ENCODE measurements at regions not wholly inside any gene's neighbourhood (a gene's known extent, or its start where the extent isn't known, plus 50 kb on each side); places are given as distances from the start of the nearest gene placed in this dataset.
A peak's percentile ranks its signal among the peaks of the same experiment; 100 is the strongest.
"Not testable (repeated sequence)": the region's sequence is repeated elsewhere in the genome, so short reads cannot be mapped to it uniquely, and the experiment has no call there.

DNA sequence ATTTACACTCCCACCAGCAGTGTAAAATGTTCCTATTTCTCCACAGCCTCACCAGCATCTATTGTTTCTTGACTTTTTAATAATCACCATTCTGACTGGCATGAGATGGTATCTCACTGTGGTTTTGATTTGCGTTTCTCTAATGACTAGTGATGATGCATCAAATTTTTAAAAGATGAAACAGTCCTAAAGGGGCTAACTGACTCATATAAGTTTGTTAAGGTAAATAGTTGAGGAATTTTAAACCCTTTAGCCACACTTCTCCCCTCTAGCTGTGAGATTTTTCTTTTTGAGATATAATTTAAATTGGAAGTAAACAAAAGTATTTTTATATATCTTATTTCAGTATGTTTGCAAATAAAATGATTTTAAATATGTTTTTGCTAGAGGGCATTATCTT is 331.2 kb upstream of the EPHA6 start:
- DNase-seq; H3K9me3 ChIP-seq (replicated peaks); H3K27me3 ChIP-seq; H3K27ac ChIP-seq; H3K36me3 ChIP-seq; H3K4me1 ChIP-seq; H3K4me3 ChIP-seq: not testable (repeated sequence)

DNA sequence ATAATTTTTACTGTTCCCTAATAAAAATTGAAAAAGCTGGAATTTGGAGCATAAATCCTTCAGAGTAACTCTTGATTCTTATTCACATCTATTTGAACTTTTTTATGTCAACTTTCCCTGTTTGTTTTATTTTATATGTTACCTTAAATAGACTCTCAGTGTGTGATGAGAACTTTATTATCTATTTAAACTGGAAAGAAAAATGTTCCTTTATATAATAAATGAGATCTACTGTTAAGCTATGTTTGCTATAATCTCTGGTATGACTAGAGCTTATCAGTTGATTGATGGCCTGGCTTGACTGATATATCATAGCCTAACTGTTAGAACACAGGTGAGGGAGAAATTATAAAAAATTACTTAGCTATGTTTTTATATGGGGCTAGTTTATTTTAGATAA is 330.6 kb upstream of the EPHA6 start:
- Histone ChIP-seq H3K9me3 (replicated peaks) (no peaks in the 10 kb centered on the region), H3K4me3 (no peak overlapping the region), H3K4me1 (no peaks in the 10 kb centered on the region), H3K36me3 (no peaks in the 10 kb centered on the region), H3K27ac (no peak overlapping the region), H3K27me3 (no peaks in the 10 kb centered on the region)
- DNase-seq: no peak

DNA sequence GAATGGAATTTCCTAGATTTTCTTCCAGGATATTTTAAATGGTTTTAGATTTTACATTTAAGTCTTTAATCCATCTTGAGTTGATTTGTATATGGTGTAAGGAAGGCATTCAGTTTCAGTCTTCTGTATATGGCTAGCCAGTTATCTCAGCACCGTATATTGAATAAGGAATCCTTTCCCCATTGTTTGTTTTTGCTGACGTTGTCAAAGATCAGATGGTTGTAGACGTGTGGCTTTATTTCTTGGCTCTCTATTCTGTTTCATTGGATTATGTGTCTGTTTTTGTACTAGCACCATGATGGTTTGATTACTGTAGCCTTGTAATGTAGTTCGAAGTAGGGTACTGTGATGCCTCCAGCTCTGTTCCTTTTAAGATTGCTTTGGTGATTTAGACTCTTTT is 325.7 kb upstream of the EPHA6 start:
- no peaks in the 10 kb centered on the region for H3K27me3 ChIP-seq
- H3K36me3 ChIP-seq: no peaks in the 10 kb centered on the region
- H3K27ac ChIP-seq: no peak overlapping the region
- DNase-seq: no peak
- H3K4me1 ChIP-seq: no peaks in the 10 kb centered on the region
- H3K4me3 ChIP-seq: no peak overlapping the region
- H3K9me3 ChIP-seq (replicated peaks): no peaks in the 10 kb centered on the region

DNA sequence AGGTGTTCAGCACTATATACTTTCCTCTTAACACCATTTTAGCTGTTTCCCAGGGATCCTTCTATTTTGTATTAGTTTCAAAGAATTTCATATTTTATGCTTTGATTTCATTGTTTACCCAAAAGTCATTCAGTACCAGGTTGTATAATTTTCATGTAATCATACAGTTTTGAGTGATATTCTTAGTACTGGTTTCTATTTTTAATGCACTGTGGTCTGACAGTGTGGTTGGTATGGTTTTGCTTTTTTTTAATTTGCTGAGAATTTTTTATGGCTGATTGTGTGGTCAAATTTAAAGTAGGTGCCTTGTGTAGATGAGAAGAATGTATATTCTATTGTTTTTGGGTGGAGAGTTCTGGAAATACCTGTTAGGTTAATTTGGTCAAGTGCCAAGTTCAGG is 323.4 kb upstream of the EPHA6 start:
- Histone ChIP-seq H3K27me3 (no peaks in the 10 kb centered on the region), H3K4me1 (no peaks in the 10 kb centered on the region), H3K4me3 (no peak overlapping the region), H3K9me3 (replicated peaks) (no peaks in the 10 kb centered on the region), H3K27ac (no peak overlapping the region), H3K36me3 (no peaks in the 10 kb centered on the region)
- no peak for DNase-seq

DNA sequence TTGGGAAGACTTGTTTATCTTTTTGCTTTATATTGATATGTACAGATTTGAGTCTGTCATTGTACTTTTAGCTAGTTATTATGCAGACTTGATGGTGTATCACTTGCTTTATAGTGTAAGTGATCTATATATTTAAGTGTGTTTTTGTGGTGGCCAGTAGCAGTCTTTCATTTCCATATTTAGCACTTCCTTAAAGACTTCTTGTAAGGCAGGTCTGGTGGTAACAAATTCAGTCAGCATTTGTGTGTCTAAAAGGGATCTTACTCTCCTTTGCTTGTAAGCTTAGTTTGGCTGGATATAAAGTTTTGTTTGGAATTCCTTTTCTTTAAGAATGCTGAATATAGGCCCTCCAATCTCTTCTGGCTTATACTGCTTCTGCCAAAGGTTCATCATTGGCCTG is 322.5 kb upstream of the EPHA6 start:
- no peaks in the 10 kb centered on the region for H3K36me3 ChIP-seq
- no peaks in the 10 kb centered on the region for H3K27me3 ChIP-seq
- no peaks in the 10 kb centered on the region for H3K4me1 ChIP-seq
- DNase-seq: no peak
- H3K9me3 ChIP-seq (replicated peaks): no peaks in the 10 kb centered on the region
- H3K4me3 ChIP-seq: no peak overlapping the region
- H3K27ac ChIP-seq: no peak overlapping the region

DNA sequence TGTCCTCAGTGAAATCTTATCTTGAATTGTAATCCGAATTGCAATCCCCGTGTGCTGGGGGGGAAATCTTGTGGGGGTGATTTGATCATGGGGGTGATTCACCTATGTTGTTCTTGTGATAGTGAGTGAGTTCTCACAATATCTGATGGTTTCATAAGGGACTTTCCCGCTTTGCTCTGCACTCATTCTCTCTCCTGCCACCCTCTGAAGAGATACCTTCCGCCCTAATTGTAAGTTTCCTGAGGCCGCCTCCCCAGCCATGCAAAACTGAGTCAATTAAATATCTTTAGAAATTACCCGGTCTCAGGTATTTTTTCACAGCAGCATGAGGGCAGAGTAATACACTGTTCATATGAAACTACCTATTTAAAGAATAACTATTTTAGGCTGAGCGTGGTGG is 304.1 kb upstream of the EPHA6 start:
- Histone ChIP-seq H3K36me3 (no peaks in the 10 kb centered on the region), H3K4me3 (no peak overlapping the region), H3K27me3 (no peaks in the 10 kb centered on the region), H3K4me1 (no peaks in the 10 kb centered on the region), H3K9me3 (replicated peaks) (no peaks in the 10 kb centered on the region), H3K27ac (no peak overlapping the region)
- no peak for DNase-seq

DNA sequence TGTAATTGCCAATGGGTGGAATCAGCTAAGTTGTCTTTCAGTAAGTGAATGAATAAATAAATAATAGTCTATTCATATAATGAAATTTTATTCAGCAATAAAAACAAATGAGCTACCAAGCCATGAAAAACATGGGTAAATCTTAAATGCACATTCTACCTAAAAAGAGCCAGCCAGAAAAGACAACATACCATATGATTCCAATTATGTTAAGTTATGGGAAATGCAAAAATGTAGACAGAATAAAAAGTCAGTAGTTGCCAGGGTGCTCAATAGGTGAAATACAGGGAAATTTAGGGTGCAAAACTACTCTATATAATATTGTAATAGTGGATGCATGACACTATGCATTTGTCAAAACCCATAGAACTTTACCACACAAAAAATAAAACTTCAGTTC is 277.2 kb upstream of the EPHA6 start:
- H3K4me1 ChIP-seq: no peaks in the 10 kb centered on the region
- H3K9me3 ChIP-seq (replicated peaks): no peaks in the 10 kb centered on the region
- H3K4me3 ChIP-seq: no peak overlapping the region
- no peaks in the 10 kb centered on the region for H3K27me3 ChIP-seq
- H3K36me3 ChIP-seq: no peaks in the 10 kb centered on the region
- DNase-seq: no peak
- no peak overlapping the region for H3K27ac ChIP-seq

DNA sequence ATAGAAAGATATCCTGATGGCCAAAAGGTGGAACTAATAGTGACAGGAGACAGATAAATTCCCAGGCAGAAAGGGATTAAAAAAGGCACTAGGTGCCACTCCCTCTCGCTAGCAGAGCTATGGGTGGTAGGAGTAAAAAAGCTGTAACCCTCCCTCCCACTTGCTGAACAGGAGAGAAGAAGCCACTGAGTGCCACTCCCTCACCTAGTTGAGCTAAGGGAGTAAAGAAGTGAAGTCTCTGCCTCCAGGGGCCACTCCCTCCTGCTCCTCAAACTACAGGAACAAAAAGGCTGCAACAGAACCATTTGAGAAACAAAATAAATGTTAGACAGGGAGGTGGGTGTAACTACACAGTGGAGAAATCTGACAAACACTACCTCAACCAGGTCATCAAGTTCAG is 276.2 kb upstream of the EPHA6 start:
- Histone ChIP-seq H3K4me3 (no peak overlapping the region), H3K27ac (no peak overlapping the region), H3K36me3 (no peaks in the 10 kb centered on the region), H3K27me3 (no peaks in the 10 kb centered on the region), H3K9me3 (replicated peaks) (no peaks in the 10 kb centered on the region), H3K4me1 (no peaks in the 10 kb centered on the region)
- DNase-seq: no peak

DNA sequence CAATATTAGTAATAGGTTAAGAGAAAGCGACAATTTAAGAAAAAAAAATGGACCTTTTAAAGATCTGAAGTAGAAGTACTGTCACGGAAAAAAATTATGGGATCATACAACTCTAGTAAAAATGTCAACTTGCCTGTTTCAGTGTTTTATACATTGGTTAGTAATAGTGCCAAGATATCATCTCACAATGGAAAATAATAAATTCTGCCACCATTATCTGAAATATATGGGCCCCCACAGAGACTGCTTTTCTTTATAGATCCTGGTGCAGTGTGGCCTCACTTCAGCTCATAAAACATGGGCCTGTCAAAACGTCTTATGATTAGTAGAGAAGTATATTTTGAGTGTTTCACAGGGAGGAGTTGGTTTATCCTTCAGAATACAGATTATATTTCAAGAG is 266.3 kb upstream of the EPHA6 start:
- Histone ChIP-seq H3K27me3 (no peaks in the 10 kb centered on the region), H3K36me3 (no peaks in the 10 kb centered on the region), H3K4me1 (no peaks in the 10 kb centered on the region), H3K4me3 (no peak overlapping the region), H3K9me3 (replicated peaks) (no peaks in the 10 kb centered on the region), H3K27ac (no peak overlapping the region)
- DNase-seq: no peak

DNA sequence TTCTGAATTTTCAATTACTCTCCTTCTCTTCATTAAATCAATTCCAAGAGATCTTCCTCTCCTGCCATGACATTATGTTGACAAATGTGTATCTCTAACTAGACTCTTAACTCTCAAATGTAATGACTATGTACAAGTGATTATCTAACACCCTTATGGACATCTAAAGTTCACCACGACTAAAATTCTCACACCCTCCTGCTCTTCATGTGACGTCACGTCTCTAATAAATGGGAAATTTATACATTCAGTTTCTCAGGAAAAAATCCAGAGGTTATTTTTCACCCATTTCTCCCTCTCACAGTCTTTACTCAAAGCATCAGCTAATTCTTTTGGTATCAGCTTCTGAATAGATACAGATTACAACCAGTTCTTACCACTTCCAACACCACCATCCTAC is 237.5 kb upstream of the EPHA6 start:
- no peaks in the 10 kb centered on the region for H3K9me3 ChIP-seq (replicated peaks)
- no peak for DNase-seq

DNA sequence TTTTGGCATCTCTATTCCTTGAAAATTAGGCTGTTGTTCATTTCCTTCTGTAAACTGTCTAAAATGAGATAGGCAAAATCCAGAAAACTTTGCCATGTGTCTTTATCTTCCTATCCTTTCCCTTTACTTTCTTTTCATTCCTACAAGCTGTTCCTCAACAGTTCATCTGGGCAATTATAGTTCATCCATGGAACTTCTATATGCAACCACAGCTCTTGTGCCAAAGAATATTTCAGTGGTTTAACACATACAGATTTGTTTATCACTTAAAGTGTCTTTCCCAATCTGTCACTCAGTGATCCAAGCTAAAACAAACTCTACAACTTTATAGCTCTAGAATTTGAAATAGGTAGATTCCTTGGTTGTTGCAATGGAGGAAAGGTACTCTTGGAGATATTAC is 230.3 kb upstream of the EPHA6 start:
- Histone ChIP-seq H3K4me1 (no peaks in the 10 kb centered on the region), H3K4me3 (no peak overlapping the region), H3K36me3 (no peaks in the 10 kb centered on the region), H3K27me3 (no peaks in the 10 kb centered on the region), H3K9me3 (replicated peaks) (no peaks in the 10 kb centered on the region), H3K27ac (no peak overlapping the region)
- no peak for DNase-seq

More for the DNA sequence above, 237.5 kb upstream of the EPHA6 start:
- no peak overlapping the region for H3K4me3 ChIP-seq
- H3K36me3 ChIP-seq: no peaks in the 10 kb centered on the region
- no peak overlapping the region for H3K27ac ChIP-seq
- no peaks in the 10 kb centered on the region for H3K27me3 ChIP-seq
- H3K4me1 ChIP-seq: no peaks in the 10 kb centered on the region

DNA sequence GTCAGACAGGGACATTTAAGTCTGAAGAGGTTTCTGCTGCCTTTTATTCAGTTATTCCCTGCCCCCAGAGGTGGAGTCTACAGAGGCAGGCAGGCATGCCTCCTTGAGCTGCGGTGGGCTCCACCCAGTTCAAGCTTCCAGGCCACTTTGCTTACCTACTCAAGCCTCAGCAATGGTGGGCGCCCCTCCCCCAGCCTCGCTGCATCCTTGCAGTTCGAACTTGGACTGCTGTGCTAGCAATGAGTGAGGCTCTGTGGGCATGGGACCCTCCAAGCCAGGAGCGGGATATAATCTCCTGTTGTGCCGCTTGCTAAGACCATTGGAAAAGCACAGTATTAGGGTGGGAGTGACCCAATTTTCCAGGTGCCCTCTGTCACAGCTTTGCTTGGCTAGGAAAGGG is 207.5 kb upstream of the EPHA6 start:
- not testable (repeated sequence) for H3K27me3 ChIP-seq; H3K36me3 ChIP-seq; H3K27ac ChIP-seq; H3K4me3 ChIP-seq; H3K9me3 ChIP-seq (replicated peaks); H3K4me1 ChIP-seq; DNase-seq

DNA sequence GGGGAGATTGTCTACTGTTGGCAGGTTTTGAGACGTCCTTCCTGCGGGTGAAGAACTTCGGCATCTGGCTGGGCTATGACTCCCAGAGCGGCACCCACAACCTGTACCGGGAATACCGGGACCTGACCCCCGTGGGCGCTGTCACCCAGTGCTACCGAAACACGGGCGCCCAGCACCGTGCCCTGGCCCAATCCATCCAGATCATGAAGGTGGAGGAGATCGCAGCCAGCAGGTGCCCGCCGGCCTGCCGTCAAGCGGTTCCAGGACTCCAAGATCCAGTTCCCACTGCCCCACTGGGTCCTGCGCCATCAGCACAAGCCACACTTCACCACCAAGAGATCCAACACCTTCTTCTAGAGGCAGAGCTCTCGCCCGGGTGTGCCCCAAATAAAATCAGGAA is 194.9 kb upstream of the EPHA6 start:
- Histone ChIP-seq H3K27me3 (0 out of 2 replicates have a peak, but pooled peaks cover 6% of the 10 kb centered on the region), H3K4me1 (no peaks in the 10 kb centered on the region), H3K27ac (no peak overlapping the region), H3K4me3 (no peak overlapping the region), H3K9me3 (replicated peaks) (no peaks in the 10 kb centered on the region), H3K36me3 (no peaks in the 10 kb centered on the region)
- peak in 1 of 2 experiments; percentile 6 for DNase-seq

DNA sequence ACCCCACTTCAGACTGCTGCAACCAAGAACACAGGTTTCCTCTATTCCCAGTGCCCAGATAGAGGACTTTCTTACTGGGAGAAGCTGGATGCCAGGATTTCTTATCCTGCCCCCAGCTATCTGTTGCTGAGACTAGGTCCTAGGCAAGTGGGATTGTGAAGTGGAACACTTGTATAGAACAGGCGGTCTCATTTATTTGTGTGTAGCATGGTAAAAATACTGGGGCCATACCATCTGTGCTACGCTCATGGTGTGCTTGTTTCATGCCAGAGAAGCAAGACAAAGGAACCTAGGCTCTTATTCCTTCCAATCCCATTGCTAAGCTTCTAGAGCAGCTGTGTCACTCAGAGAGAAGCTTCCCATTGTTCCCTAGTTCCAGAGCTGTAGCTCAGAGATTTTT is 191.5 kb upstream of the EPHA6 start:
- no peak overlapping the region for H3K4me3 ChIP-seq
- no peak overlapping the region for H3K27ac ChIP-seq
- no peaks in the 10 kb centered on the region for H3K4me1 ChIP-seq
- H3K27me3 ChIP-seq: no peaks in the 10 kb centered on the region
- no peaks in the 10 kb centered on the region for H3K36me3 ChIP-seq
- no peaks in the 10 kb centered on the region for H3K9me3 ChIP-seq (replicated peaks)
- DNase-seq: no peak

DNA sequence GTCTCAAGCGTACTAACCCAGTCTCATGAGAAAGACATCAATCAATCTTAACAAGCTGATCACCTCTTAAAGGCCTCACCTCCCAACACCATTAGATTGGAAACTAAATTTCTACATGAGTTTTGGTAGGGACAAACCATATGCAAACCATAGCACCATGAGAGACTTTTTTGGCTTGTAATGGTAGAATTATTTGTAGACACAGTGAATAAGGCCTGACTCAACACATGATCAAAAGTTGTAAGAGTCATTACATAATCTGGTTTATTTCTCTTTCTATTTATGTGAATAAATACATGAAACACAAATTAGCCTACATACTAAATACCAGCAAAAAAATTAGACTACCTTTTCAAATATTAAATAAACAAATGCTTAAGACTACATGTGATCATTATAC is 183.3 kb upstream of the EPHA6 start:
- Histone ChIP-seq H3K4me3 (no peak overlapping the region), H3K9me3 (replicated peaks) (no peaks in the 10 kb centered on the region), H3K27ac (no peak overlapping the region), H3K4me1 (no peaks in the 10 kb centered on the region), H3K27me3 (no peaks in the 10 kb centered on the region), H3K36me3 (no peaks in the 10 kb centered on the region)
- DNase-seq: no peak

DNA sequence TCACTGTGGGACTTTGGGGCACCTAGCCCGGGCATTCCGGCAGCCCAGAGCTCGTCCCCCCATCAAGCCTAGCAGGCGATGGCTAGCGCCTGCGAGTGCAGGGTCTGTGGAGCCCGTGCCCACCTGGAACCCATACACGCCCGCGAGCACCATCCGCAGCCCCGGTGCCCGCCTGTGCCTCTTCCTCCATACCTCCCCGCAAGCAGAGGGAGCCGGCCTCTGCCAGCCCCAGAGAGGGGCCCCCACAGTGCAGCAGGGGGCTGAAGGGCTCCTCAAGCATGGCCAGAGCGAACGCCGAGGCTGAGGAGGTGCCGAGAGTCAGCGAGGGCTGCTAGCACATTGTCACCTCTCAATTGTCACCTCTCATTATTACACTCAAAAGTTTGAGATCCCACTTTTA is 167.8 kb upstream of the EPHA6 start:
- no peak for DNase-seq
- no peaks in the 10 kb centered on the region for H3K4me1 ChIP-seq
- H3K9me3 ChIP-seq (replicated peaks): no peaks in the 10 kb centered on the region
- H3K4me3 ChIP-seq: no peak overlapping the region
- no peaks in the 10 kb centered on the region for H3K27me3 ChIP-seq
- H3K27ac ChIP-seq: no peak overlapping the region
- no peaks in the 10 kb centered on the region for H3K36me3 ChIP-seq

DNA sequence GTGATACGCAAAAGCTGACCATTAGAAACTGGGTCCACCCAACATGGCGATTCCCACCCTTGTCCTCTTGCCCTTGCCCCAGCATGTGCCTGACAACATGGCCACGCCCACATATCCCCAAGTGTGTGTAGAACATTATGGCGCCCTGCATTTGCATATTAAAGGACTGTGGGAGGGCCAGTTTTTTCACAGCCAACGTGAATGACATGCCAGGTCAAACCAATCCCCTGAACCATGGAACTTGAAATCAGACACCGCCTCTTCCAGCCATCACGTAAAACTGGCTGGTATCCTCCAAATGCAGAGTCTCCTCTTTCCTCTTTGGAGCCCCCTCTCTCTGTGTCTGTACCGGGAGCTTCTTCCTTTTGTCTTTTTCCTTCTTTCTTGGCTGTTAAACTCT is 156.7 kb upstream of the EPHA6 start:
- Histone ChIP-seq H3K27ac (no peak overlapping the region), H3K4me3 (no peak overlapping the region), H3K4me1 (no peaks in the 10 kb centered on the region), H3K9me3 (replicated peaks) (no peaks in the 10 kb centered on the region), H3K27me3 (0 out of 2 replicates have a peak, but pooled peaks cover 2% of the 10 kb centered on the region), H3K36me3 (0 out of 2 replicates have a peak, but pooled peaks cover 2% of the 10 kb centered on the region)
- DNase-seq: no peak
